Hepatocyte (in vitro differentiated cells): ENCODE measurements at regions not wholly inside any gene's neighbourhood (a gene's known extent, or its start where the extent isn't known, plus 50 kb on each side); places are given as distances from the start of the nearest gene placed in this dataset.
A peak's percentile ranks its signal among the peaks of the same experiment; 100 is the strongest.

Experiments used
- DNase-seq: peaks from one replicate; pipeline ENCODE4 v3.0.0-alpha.2; 2016; ENCODE audit warnings: low spot score
- H2AFZ ChIP-seq: fragments of 200-600 bp; sonication (generic); 2 replicates; pipeline ENCODE4 v1.6.0; 2016; ENCODE audit warnings: antibody characterized with exemption, mild to moderate bottlenecking
- H3K27ac ChIP-seq: fragments of 200-600 bp; sonication (generic); 2 replicates; pipeline ENCODE4 v1.5.1; 2016; ENCODE audit warnings: mild to moderate bottlenecking
- H3K27me3 ChIP-seq: fragments of 200-600 bp; sonication (generic); 2 replicates; pipeline ENCODE4 v1.6.1; 2016
- H3K36me3 ChIP-seq: fragments of 200-600 bp; sonication (generic); replicated peaks from 2 replicates; pipeline ENCODE4 v1.5.1; 2016; ENCODE audit warnings: low read depth; ENCODE audit not compliant: insufficient read depth
- H3K4me1 ChIP-seq: fragments of 200-600 bp; sonication (generic); 2 replicates; pipeline ENCODE4 v1.5.1; 2016; ENCODE audit warnings: mild to moderate bottlenecking, moderate library complexity; ENCODE audit not compliant: insufficient read depth
- H3K4me2 ChIP-seq: fragments of 200-600 bp; sonication (generic); 2 replicates; pipeline ENCODE4 v1.6.0; 2016
- H3K4me3 ChIP-seq: fragments of 200-600 bp; sonication (generic); 2 replicates; pipeline ENCODE4 v1.5.1; 2016; ENCODE audit warnings: mild to moderate bottlenecking
- H3K79me2 ChIP-seq: fragments of 200-600 bp; sonication (generic); 2 replicates; pipeline ENCODE4 v1.6.0; 2017; ENCODE audit warnings: mild to moderate bottlenecking
- H3K9me2 ChIP-seq: fragments of 200-600 bp; sonication (generic); replicated peaks from 2 replicates; pipeline ENCODE4 v1.6.0; 2017; ENCODE audit warnings: mild to moderate bottlenecking; ENCODE audit not compliant: insufficient read depth
- H3K9me3 ChIP-seq: fragments of 200-600 bp; sonication (generic); 2 replicates; pipeline ENCODE4 v1.5.1; 2016; ENCODE audit warnings: low read depth, mild to moderate bottlenecking
- H4K20me1 ChIP-seq: fragments of 200-600 bp; sonication (generic); 2 replicates; pipeline ENCODE4 v1.6.0; 2016; ENCODE audit warnings: mild to moderate bottlenecking; ENCODE audit not compliant: insufficient read depth, poor library complexity, severe bottlenecking
- CTCF ChIP-seq: fragments of 200-600 bp; sonication (generic); IDR thresholded peaks from 2 replicates; pipeline ENCODE4 v1.5.1; 2016; ENCODE audit warnings: antibody characterized with exemption, mild to moderate bottlenecking; ENCODE audit not compliant: poor library complexity
- EZH2 ChIP-seq: fragments of 200-600 bp; sonication (generic); IDR thresholded peaks from 2 replicates; pipeline ENCODE4 v1.6.1; 2016; ENCODE audit warnings: antibody characterized with exemption, mild to moderate bottlenecking, borderline replicate concordance
- EZH2phosphoT487 ChIP-seq: fragments of 200-600 bp; sonication (generic); IDR thresholded peaks from one replicate; pipeline ENCODE4 v1.6.1; 2018; ENCODE audit warnings: antibody characterized with exemption, mild to moderate bottlenecking, low read depth, moderate library complexity; ENCODE audit not compliant: unreplicated experiment, severe bottlenecking
- WGBS: methylation state at CpG from one replicate; pipeline ENCODE4 v1.1.6; 2016; ENCODE audit warnings: low lambda C conversion rate; ENCODE audit errors: missing lambda C conversion rate; 5-methylcytosine and 5-hydroxymethylcytosine counted together

DNA sequence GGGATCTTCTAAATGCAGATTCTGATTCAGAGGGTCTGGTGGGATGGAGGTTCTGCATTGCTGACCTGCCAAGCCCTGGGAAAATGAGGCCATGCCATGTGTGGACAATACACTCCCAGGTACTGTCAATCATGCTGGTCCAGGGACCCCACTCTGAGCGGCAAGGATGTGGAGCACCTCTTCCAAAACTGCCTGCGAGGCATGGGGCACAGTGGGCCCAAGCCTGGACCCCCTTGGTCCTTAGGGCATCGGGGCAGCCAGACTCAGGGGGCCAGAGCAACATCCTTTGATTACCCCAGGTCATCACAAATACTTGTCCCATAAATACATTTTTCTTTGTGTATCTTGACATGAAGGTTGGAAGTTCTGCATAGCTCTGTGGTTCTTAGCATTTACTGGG is 76.8 kb upstream of the NXT1 start:
- no peak for DNase-seq
- no peaks in the 10 kb centered on the region for H3K9me2 ChIP-seq

GRCh38 chr20:23272176-23273029 is 78.2 kb upstream of the NXT1 start:
- Histone ChIP-seq H3K9me2 (no peaks in the 10 kb centered on the region), H3K27ac (no peak overlapping the region), H3K4me1 (peaks cover 18% of the 10 kb centered on the region), H3K36me3 (no peaks in the 10 kb centered on the region), H3K9me3 (no peaks in the 10 kb centered on the region), H3K79me2 (no peaks in the 10 kb centered on the region), H3K4me3 (no peak overlapping the region), H4K20me1 (no peaks in the 10 kb centered on the region), H3K27me3 (no peaks in the 10 kb centered on the region), H2AFZ (no peak overlapping the region), H3K4me2 (no peak overlapping the region)
- WGBS = 93% methylated on average over 6 of the region's 6 CpGs
- no peak for DNase-seq
- TF ChIP-seq CTCF (no peak), EZH2phosphoT487 (no peak), EZH2 (no peak)

More for the DNA sequence above, 76.8 kb upstream of the NXT1 start:
- Histone ChIP-seq H3K4me3 (no peak overlapping the region), H4K20me1 (no peaks in the 10 kb centered on the region), H3K79me2 (no peaks in the 10 kb centered on the region), H3K4me2 (no peak overlapping the region), H2AFZ (no peak overlapping the region), H3K36me3 (no peaks in the 10 kb centered on the region), H3K4me1 (peaks cover 18% of the 10 kb centered on the region), H3K27ac (no peak overlapping the region), H3K27me3 (no peaks in the 10 kb centered on the region), H3K9me3 (no peaks in the 10 kb centered on the region)
- WGBS = 91% methylated on average over 3 of the region's 3 CpGs
- TF ChIP-seq EZH2phosphoT487 = no peak
- no peak for TF ChIP-seq CTCF
- TF ChIP-seq EZH2 = no peak

DNA sequence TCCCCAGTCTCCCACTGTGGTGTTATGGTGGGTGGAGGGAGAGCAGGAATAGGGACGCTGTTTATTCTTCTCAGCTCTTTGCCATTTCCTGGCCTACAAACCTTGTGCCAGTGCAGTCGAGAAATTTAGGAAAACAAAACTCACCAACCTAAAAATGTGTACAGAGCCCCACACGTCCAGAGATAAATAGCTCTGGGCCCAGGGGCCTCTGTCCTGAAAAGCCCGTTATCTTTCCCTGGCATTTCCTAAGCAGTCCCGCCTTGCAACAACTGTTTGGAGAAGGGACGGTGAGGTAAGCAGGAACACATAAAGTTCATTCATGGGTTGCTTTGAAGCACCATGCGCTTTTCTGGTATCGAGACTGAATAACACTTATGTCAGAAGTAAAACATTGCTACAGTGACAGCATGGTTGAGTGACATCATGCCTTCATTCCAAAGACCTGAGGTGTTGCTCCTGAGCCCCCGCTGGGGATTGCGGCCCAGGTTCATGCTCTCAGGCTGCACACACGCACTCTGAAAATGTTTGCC is 80.1 kb upstream of the NXT1 start:
- Histone ChIP-seq H3K4me1 (peaks cover 18% of the 10 kb centered on the region), H3K27ac (peak overlapping the region; percentile 84), H3K27me3 (no peaks in the 10 kb centered on the region), H3K9me2 (no peaks in the 10 kb centered on the region), H3K36me3 (no peaks in the 10 kb centered on the region), H3K9me3 (no peaks in the 10 kb centered on the region), H2AFZ (no peak overlapping the region), H3K4me3 (no peak overlapping the region), H3K4me2 (peak overlapping the region; percentile 39), H4K20me1 (no peaks in the 10 kb centered on the region), H3K79me2 (no peaks in the 10 kb centered on the region)
- DNase-seq = peak; percentile 66
- 39% methylated on average over 11 of the region's 11 CpGs for WGBS
- no peak for TF ChIP-seq CTCF
- TF ChIP-seq EZH2phosphoT487 = no peak
- no peak for TF ChIP-seq EZH2
